ENCODE measurements at regions not wholly inside any gene's neighbourhood (a gene's known extent, or its start where the extent isn't known, plus 50 kb on each side); places are given as distances from the start of the nearest gene placed in this dataset.
"Not testable (repeated sequence)": the region's sequence is repeated elsewhere in the genome, so short reads cannot be mapped to it uniquely, and the experiment has no call there.

DNA sequence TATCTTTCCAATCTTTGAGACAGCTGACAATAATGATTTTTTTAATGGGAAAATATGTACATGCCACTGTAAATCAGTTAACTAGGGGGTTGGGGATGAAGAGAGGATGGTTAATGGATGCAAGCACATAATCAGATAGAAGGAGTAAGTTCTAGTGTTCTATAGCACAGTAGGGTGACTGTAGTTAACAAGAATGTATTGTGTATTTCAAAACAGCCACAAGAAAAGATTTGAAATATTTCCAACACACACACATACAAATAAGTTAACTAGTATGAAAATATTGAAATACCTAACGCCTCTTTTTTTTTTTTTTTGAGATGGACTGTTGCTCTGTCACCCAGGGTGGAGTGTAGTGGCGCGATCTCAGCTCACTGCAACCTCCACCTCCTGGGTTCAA is 153.4 kb upstream of the SALL4 start:
- DNase-seq, result no peak

DNA sequence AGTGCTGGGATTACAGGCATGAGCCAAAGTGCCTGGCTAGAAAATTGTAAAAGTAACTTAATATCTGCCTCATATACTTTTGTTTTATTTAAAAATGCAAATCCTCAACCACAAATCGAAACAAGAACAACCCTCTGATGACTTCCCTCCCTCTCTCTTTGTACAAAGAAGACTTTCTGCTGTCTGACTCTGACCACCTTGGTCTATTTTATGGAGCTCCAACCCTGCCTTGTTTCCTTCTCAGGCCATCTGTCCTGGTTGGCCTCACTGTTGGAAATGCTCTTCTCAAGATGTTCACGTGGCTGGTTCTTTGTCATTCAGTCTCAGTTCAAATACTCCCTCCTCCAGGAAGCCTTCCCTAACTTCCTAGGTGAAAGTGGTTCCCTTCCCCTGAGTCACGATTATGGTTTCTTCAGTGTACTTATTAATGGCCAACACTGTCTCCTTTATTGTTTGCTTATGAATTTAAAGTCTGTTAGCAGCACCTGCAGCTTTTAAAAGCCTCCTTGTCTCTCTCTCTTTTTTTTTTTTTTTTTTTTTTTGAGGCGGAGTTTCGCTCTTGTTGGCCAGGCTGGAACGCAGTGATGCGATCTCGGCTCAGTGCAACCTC is 151.5 kb upstream of the SALL4 start:
- no peak for DNase-seq

DNA sequence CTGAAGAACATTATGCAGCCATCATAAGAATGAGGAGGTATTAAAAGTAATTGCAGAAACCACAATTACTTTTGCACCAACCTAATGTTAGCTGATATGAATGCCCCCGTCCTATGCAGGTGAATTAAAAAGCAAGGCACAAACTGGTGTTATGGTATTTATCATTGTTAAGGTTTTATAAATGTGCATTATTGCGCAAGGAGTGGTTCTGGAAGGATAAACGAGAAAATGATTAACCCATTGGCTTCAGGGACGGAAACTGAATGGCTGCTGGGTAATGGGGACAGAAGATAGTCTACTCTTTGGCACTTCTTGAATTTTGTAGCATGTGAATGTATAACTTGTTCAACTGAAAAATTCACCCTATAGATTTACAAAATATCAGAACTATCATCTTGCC is 148.6 kb upstream of the SALL4 start:
- no peak for DNase-seq

DNA sequence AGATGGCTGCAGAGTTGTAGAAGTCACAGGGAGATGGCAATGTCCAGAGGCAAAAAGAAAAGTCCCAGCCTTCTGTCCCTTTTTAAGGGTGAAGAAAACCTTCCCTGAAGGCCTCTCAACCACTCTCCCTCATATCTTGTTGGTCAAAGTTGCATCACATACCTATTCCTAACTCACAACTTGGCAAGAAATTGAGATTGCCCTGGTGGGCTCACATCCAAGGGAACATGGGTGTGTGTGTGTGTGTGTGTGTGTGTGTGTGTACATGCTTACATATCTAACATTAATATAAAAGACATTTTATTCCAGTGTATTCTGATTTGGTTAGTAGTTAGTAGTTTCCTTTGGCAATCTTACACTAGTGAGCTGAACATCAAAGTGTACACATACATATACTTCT is 144.3 kb upstream of the SALL4 start:
- DNase-seq, result no peak

DNA sequence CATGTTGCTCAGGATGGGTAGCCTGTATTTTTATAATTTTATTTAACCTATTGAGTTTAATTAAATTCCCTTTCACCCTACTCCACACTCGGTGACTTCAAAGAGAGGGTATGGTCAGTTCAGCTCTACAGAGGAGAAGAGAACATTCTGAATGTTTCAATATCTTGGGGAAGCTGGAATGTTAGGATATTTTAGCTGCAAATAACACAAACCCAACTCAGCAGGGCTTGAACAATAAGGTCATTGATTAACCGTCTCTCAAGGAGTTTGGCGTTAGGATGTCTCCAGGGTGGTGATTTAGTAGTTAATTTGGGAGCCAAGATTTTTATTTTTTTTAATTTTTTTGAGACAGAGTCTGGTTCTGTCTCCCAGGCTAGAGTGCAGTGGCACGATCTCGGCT is 143.6 kb upstream of the SALL4 start:
- no peak for DNase-seq

DNA sequence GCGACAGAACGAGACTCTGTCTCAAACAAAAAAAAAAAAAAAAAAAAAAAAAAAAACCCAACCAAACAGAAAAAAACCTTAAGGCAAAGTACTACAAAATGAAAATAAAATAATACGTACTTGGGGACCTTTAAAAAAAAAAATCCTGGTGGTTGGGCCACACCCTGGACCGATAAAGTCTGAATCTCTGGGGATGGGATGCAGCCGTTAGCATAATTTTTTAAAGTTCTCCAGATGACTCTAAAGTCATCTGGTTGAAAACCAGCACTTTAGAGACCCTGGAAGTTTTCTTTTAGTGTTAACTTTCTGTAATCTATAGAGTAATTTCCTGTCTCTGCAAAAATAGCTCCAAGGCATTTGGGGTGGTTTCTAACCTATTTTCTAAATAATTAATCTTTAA is 142.9 kb upstream of the SALL4 start:
- DNase-seq, result no peak

DNA sequence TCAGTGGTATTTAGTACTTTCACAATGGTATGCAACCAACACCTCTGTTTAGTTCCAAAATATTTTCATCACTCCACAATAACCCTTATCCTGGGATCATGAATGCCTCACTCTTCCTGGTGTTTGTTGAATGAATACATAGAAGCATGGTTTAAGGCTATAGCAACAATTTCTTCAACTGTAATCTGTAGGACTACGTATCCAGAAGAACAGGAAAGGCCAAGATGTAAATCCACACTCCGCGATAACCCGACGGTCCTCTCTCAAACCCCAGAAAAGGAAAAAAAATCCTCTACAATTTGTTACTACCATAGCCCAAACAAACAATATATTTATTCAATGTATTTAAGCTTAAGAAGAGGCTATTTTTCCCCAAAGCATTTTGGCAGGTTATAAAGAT is 141.4 kb upstream of the SALL4 start:
- no peak for DNase-seq

DNA sequence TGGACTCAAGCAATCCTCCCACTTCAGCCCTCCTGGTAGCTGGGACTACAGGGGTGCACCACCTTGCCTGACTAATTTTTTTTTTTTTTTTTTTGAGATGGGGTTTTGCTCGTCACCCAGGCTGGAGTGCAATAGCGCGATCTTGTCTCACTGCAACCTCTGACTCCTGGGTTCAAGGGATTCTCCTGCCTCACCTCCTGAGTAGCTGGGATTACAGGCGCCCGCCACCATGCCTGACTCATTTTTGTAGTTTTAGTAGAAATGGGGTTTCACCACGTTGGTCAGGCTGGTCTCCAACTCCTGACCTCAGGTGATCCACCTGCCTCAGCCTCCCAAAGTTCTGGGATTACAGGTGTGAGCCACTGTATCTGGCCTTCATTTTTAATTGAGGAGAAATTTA is 141.0 kb upstream of the SALL4 start:
- DNase-seq, result not testable (repeated sequence)

DNA sequence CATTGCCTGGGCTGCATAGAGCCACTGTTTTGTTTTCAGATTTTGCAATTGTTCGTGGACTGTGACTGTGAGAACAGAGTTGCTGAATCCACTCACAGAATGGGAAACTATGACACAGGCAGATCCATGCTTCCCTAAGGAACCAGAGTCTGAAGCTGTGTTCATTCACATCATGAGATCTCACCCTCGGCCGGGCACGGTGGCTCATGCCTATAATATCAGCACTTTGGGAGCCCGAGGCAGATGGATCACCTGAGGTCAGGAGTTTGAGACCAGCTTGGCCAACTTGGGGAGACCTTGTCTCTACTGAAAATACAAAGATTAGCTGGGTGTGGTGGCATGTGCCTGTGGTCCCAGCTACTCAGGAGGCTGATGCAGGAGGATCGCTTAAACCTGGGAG is 139.2 kb upstream of the SALL4 start:
- DNase-seq, result no peak

DNA sequence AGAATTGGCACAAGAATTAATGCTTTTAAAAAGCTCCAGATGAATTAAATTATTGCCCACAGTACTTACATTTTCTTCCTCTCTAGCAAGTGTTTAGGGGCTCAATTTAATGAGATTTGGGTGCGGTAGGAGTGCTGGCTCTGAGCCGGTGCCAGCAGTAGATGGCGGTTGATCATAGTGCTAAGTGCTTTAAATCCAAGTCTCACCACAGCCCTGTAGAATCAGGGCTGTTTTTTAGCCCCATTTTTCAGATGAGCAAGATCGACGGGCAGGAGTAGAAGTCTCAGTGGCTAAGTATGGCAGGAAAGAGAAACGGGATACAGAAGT is 136.9 kb upstream of the SALL4 start:
- no peak for DNase-seq

DNA sequence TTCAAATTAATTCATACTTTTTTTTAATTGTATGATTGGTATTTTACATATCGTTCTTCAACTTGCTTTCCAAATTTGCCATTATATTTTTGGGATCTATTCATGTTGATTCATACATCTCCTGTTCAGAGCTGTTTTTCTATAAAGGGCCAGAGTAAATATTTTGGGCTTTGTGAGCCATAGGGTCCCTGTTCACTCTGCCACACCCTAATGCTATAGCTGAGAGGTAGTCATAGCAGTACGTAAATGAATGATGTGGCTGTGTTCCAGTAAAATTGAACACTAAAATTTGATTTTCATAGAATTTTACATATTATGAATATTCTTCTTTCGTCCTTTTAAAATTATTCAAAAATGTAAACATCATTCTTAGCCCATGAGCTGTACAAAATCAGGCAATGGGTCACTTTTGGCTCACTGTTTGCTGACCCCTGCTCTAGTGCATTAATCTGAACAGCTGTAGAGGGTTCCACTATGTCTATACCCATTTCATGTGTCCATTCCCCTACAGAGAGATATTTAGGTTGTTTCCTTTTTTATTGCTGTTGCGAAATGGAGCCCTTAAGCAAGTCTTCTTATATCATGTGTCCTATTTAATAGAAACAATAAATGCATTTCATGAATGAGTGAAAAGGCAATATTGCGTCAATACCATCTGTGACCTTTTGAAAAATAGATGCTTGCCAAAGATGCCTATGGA is 136.4 kb upstream of the SALL4 start:
- no peak for DNase-seq

DNA sequence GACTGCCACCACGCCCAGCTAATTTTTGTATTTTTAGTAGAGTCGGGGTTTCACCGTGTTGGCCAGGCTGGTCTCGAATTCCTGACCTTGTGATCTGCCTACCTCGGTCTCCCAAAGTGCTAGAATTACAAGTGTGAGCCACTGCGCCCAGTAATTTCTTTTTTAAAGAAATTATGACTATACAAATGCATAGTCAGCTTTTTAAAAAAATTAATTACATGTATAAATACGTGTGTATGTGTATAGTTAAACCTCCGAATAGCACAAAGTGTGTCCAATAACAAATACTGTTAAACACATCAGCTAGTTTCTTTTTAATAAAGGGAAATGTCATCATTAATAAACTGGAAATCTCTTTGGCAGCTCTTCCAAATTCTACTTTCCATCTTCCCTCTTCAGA is 135.5 kb upstream of the SALL4 start:
- DNase-seq, result no peak

DNA sequence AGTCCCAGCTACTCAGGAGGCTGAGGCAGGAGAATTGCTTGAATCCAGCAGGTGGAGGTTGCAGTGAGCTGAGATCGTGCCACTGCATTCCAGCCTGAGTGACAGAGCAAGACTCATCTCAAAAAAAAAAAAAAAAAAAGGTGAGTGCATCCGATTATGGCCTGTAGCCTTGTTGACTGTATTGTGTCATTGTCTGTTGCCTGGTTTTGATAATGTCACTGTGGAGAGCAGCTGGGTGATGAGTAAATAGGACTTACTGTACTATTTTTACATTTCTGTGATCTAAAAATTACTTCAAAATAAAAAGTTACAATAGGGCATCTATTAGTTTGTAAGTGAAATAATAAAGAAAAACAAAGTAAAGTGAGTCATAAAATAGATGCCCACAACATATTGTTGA is 134.1 kb upstream of the SALL4 start:
- no peak for DNase-seq

DNA sequence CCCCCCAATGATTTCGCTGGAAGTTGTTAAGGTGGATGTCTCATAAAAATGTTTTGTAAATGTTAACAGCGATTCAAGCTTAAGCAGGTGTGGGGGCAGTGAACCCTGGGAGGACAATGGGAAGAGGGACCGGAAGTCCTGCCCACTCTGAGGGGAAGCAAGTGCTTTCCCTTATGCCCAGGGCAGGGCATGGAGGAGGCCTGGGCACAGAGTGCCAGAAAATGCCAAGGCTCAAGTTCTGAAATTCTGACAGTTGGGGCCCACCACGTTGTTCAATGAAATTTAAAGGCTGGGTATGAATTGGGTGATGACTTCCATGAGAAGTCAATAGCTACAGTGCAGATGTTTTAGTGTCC is 132.7 kb upstream of the SALL4 start:
- no peak for DNase-seq

DNA sequence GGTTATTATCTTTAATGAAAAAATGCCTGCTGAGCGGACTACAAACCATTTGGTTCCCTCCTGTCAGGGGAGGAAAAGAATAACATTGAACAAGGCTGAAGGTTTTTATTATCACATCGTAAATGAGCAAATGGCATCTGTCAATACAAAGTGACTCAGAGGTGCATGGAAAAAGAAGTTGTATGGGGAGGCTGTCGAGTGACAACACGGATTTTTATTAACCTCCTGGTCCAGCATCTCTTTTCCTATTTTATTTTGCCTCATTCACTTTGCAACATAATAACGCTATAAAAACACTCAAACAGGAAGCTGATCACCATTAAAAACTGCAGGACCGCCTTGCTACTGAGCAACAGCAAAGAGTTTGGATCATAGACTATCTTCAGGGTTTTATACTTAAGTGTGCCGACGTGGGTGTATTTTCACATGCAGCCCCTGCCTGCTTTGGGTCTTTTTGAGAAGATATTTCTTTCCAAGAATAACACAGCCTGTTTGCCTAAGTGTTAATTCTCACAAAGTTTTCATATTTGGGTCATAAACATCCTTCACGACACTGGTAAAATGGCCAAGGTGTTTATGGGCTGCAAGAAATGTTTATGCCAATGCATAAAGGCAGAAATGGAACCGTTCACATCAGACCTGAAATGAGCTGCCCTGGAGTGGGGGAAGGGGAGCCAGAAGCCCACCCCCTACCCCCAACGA is 132.1 kb upstream of the SALL4 start:
- DNase-seq, result no peak

DNA sequence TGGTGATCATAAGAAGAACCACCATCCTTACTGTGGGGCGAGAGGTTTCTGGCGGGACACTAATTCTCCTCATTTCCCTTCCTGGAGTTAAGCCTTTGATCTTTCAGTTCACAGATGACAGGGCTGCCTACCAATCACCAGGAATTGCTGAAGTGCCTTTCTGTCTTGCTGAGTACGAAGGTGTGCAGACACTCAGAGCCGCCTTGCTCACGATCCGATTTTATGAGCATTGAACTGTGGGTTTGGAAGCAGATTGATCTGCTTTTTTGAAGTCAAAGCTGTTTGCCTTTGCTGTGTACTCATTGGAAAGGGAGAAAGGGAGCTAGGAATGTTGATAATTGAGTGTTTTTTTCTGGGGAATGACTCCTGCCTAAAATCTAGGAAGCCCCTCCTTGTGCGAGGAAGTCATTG is 129.1 kb upstream of the SALL4 start:
- no peak for DNase-seq

DNA sequence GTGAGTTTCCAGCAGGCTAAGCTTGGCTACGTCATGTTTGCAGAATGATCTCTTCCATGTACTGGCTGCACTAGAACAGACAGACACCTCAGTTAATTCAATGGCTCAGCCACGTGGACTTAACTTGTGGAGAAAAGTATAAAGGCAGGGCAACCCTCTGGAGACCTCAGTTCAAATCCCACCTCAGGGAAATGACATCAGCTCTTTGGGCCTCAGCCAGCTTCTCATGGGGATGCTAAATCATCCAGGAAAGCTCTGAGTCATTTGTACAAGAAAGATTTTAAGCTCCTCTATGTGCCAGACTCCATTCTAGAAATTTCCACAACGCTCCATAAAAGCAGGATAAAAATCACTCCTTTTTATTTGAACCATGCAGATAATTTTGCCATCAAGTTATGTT is 128.5 kb upstream of the SALL4 start:
- no peak for DNase-seq

DNA sequence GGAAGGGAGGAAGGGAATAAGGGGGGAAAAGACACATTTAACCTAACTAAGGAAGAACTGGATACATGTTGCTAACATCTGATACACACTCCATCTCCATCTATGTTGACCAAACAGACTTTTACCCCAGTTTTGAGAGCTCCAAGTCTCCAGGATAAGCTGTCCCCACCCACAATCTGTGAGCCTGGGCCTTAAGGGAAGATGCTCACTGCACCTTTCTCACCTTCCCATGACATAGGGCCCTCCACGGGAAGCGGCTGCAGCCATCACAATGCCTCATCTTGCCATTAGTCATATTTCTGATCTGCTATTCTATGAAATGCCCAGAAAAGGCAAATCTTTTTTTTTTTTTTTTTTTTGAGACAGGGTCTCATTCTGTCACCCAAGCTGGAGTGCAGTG is 126.6 kb upstream of the SALL4 start:
- no peak for DNase-seq

DNA sequence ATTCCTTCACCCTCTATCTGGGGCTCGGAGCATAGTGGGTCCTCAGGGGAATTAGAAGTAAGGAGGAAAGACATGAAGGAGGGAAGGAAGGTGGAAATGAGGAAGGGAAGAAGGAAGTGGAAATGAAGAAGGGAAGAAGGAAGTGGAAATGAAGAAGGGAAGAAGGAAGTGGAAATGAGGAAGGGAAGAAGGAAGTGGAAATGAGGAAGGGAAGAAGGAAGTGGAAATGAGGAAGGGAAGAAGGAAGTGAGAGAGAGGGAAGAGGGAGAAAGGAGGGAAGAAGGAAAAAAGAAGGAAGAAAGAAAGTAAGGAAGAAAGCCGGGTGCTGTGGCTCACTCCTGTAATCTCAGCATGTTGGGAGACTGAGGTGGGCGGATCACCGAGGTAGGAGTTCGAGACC is 125.6 kb upstream of the SALL4 start:
- not testable (repeated sequence) for DNase-seq

DNA sequence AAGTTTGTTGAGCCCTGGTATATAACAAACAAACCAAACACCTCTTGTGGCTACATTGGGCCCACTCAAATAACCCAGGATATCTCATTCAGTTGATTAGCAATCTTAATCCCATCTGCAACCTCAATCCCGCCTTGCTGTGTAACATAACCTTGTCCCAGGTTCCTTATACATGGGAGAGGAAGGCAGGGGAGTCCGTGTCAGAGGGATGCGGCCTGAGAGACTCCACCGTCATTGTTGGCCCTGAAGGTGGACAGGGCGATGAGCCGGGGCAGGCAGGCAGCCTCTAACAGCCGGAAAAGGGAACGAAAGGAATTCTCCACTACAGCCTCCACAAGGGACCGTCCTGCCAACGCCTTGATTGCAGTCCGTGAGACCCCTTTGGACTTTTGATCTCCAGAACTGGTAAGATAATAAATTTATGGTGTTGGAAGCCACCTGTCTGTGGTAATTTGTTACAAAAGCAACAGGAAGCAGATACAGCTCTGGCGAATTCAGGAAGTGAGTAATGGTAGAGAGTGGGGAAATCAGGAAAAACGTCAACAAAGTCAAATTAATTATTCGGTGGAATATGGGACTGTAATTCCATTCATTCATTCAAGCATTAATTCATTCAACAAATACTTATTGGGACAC is 124.5 kb upstream of the SALL4 start:
- DNase-seq, result no peak

DNA sequence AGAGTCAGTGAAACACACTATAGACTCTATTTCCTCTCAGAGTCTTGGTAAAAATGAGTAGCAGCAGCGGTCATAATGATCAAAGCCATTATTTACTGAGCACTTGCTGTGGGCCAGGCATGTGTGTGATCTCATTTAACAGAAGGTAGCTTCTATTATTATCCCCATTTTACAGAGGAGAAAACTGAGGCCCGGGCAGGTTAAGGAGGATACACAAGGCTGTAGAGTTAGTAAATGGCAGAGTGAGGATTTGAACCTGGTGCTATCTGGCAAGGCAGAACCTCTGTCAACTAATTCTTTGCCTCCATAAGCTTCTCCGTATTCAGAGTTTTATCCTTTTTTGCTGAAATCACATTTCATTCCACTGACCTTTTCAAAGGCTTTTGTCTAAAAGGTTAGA is 122.2 kb upstream of the SALL4 start:
- no peak for DNase-seq

DNA sequence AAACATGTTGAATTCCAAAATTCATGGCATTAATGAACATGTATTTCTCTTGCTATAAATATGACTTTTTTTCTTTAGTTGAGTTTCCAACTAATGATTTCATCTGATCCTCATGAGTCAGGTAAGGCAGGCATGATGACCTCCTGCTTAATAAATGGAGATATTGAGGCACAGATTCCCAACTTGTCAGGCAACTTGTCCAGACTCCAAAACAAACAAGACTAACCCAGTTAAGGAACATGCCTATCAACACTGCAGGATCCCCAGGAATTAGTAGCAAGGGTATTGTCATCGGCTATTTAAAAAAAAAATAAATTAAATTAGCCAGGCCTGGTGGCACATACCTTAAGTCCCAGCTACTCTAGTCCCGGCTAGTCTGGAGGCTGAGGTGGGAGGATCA is 121.3 kb upstream of the SALL4 start:
- DNase-seq, result no peak

DNA sequence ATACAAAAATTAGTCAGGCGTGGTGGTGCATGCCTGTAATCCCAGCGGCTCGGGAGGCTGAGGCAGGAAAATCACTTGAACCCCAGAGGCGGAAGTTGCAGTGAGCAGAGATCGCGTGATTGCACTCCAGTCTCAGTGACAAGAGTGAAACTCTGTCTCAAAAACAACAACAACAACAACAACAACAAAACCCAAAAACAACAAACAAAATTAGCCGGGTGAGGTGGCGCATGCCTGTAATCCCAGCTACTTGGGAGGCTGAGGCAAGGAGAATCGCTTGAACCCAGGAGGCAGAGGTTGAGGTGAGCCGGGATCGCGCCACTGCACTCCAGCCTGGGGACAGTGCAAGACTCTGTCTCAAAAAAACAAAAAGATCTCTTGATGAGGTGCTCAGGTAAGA is 120.5 kb upstream of the SALL4 start:
- not testable (repeated sequence) for DNase-seq

DNA sequence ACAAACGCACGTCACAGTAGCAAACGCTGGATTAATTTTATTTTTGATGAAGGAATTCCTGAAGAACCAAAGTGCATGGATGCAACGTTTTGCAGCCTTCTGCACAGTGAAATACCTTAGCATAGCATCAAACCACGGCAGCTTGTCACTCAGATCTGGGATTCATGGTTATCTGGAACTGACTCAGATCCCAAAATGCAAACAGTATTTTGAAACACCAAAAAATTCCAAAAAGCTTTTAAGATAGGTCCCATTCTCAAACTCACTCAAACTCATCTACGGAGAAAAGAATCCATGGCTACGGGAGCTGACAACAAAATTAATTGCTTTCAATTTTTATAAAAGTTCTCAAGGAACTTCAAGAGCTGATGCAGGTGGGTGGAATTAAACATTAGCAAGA is 116.2 kb upstream of the SALL4 start:
- no peak for DNase-seq
